SK-N-MC (cell line): ENCODE measurements at regions not wholly inside any gene's neighbourhood (a gene's known extent, or its start where the extent isn't known, plus 50 kb on each side); places are given as distances from the start of the nearest gene placed in this dataset.

Experiments
- DNase-seq: peaks from one replicate; pipeline ENCODE4 v3.0.0-alpha.2; 2011; ENCODE audit warnings: low read depth, low spot score
- H3K27ac ChIP-seq: fragments of 200-600 bp; sonication (generic); 2 replicates; pipeline ENCODE4 v1.5.1; 2016; ENCODE audit warnings: mixed run types
- H3K36me3 ChIP-seq: fragments of 200-600 bp; sonication (generic); 2 replicates; pipeline ENCODE4 v1.6.1; 2017; ENCODE audit warnings: antibody characterized with exemption, low read length, mixed read lengths; ENCODE audit not compliant: insufficient read depth
- H3K4me3 ChIP-seq: fragments of 200-600 bp; sonication (generic); 2 replicates; pipeline ENCODE4 v1.5.1; 2016
- H3K9ac ChIP-seq: fragments of 200-600 bp; sonication (generic); 2 replicates; pipeline ENCODE4 v1.8.0; 2017; ENCODE audit warnings: mixed run types, mixed read lengths; ENCODE audit not compliant: insufficient read length
- H3K9me3 ChIP-seq: fragments of 200-600 bp; sonication (generic); 2 replicates; pipeline ENCODE4 v1.6.1; 2017; ENCODE audit warnings: low read depth, mild to moderate bottlenecking, antibody characterized with exemption, low read length, moderate library complexity, mixed read lengths
- EZH2 ChIP-seq: fragments of 200-600 bp; sonication (generic); IDR thresholded peaks from one replicate; pipeline ENCODE4 v1.6.1; 2017; ENCODE audit warnings: antibody characterized with exemption
- FOXP2 ChIP-seq: optimal IDR thresholded peaks from 2 replicates; pipeline ENCODE3; 2011; ENCODE audit warnings: mild to moderate bottlenecking, moderate library complexity; ENCODE audit not compliant: insufficient read depth; ENCODE audit errors: extremely low read length, control extremely low read depth
- POLR2AphosphoS5 ChIP-seq: IDR thresholded peaks from 2 replicates; pipeline ENCODE4 v1.6.1; 2012; ENCODE audit warnings: mild to moderate bottlenecking, low read depth, low read length, borderline replicate concordance

DNA sequence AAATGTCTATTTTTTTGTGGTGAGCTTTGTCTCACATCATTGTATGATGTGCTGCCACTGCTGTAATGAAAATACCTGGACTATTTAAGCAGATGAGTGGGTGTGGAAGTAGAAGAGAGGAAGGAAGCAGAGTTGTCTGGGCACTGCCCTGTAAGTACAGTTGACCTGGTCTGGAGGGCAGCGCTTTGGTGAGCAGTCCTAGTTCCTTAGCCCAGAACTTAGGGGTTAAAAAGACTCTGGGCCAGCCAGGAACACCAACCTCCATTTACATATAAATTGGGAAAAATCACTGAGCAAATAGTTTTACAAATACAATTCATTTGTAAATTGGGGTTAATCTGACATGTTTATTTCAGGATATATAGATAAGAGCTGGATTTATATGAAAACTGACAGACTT, 347.1 kb upstream of the FAT1 start:
- no peak for TF ChIP-seq EZH2
- no peak for TF ChIP-seq POLR2AphosphoS5
- TF ChIP-seq FOXP2: no peak
- no peak overlapping the region for H3K27ac ChIP-seq
- no peak overlapping the region for H3K9ac ChIP-seq

DNA sequence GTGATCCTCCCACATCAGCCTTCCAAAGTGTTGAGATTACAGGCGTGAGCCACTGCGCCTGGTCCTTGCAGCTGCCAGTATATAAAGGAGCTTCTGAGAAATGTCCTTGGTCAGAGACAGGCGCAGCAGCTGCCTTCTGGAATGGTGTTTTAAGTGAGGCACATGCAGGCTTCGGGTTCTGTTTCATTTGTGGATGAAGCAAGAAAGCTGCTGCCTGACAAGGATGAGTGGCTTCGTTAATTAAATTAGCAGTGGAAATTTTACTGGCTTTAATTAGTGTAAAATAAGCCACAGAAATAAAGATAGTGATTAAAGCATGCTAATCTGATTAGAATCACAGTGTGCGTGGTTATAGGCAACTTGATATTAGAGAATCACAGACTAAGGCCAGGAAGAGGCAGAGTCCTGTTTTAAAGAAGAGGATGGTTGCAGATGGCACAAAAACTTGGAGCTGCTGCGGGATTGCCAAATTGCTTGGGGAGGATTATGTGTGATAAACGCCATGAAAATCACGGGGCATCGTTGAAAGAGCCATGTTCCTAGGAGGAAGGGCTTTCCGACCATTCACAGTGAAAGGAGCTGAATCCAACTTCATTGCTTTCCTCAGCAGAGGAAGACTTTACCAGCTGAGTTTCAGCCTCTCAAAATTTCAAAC, 348.4 kb upstream of the FAT1 start:
- no peaks in the 10 kb centered on the region for H3K9me3 ChIP-seq
- no peak overlapping the region for H3K4me3 ChIP-seq
- DNase-seq: no peak
- H3K27ac ChIP-seq: no peak overlapping the region
- H3K36me3 ChIP-seq: no peaks in the 10 kb centered on the region
- TF ChIP-seq FOXP2: no peak
- no peak for TF ChIP-seq POLR2AphosphoS5
- no peak for TF ChIP-seq EZH2
- H3K9ac ChIP-seq: no peak overlapping the region

More for the DNA sequence above, 347.1 kb upstream of the FAT1 start:
- DNase-seq: no peak
- H3K9me3 ChIP-seq: no peaks in the 10 kb centered on the region
- H3K4me3 ChIP-seq: no peak overlapping the region
- H3K36me3 ChIP-seq: no peaks in the 10 kb centered on the region

DNA sequence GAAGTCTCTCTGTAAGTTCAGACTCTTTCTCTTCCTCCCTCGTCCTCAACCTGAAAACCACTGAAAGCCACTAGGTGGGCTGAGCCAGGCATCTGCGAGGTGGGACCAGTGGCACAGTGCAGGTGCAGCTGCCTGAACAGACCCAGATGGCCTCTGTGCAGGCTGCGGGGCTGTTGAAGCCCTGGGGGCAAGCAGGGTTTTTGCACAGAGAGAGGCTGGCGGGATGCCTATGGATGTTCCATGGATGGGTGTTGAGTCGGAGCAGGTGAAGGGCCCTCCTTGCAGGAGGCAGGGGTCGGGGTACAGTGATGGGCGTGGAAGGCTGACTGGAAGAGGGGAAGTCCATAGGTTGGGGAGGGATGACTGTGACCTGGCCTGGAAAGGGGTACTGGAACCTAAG, 350.2 kb upstream of the FAT1 start:
- no peaks in the 10 kb centered on the region for H3K9me3 ChIP-seq
- no peaks in the 10 kb centered on the region for H3K36me3 ChIP-seq
- no peak overlapping the region for H3K27ac ChIP-seq
- no peak overlapping the region for H3K4me3 ChIP-seq
- TF ChIP-seq POLR2AphosphoS5 (no peak), FOXP2 (no peak), EZH2 (no peak)
- H3K9ac ChIP-seq: no peak overlapping the region
- no peak for DNase-seq

DNA sequence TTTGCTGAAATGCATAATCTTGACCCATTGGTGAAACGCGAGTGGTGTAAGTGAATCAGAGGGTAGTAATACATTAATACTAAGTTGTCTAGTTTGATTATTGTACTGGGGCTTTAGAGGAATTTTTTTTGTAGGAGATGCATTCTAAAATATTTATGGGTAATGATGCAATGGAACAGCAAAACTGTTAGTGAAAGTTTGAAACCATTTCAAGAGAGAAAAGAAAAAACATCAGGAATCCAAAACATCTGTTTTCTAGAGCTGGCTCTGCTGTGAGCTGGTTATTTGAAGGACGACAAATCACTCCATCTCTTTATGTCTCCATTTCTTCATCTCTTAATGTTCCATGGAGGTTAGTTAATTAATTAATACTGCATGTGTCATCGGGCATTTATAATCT, 351.9 kb upstream of the FAT1 start:
- Histone ChIP-seq H3K4me3 (no peak overlapping the region), H3K9ac (no peak overlapping the region), H3K9me3 (no peaks in the 10 kb centered on the region), H3K36me3 (no peaks in the 10 kb centered on the region), H3K27ac (no peak overlapping the region)
- TF ChIP-seq EZH2 (no peak), POLR2AphosphoS5 (no peak), FOXP2 (no peak)
- no peak for DNase-seq

DNA sequence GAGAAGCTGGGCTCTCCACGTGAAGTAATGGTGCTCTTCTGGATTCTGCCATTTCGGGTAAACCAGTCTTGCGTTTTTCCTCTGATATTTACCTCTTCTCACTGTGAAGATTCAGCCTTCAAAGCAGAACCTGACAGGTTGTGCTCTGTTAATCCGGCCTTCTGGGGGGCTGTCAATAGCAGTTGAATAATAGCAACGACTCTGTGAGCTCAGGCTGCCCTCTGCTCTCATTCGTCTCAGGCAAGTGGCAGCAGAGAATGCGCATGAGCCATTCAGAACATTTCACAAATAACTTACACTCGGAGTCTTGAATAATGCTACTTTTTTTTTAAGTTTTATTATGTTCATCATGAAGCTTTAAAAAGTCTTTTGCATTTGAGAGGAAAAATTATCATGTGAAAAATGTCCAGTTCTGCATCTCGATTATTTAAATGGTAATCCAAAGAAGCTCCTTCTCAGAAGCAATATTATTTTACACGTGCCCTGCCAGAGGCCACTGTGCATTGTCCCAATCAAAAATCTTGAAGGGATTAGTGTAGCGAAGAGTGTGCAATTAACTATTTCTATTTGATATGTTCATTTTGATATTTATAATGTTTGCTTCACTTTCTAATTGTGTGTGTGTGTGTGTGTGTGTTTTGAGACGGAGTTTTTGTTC, 354.2 kb upstream of the FAT1 start:
- no peak overlapping the region for H3K9ac ChIP-seq
- no peak overlapping the region for H3K27ac ChIP-seq
- no peaks in the 10 kb centered on the region for H3K9me3 ChIP-seq
- no peak for DNase-seq
- no peak overlapping the region for H3K4me3 ChIP-seq
- TF ChIP-seq FOXP2 (no peak), POLR2AphosphoS5 (no peak), EZH2 (no peak)
- H3K36me3 ChIP-seq: no peaks in the 10 kb centered on the region

DNA sequence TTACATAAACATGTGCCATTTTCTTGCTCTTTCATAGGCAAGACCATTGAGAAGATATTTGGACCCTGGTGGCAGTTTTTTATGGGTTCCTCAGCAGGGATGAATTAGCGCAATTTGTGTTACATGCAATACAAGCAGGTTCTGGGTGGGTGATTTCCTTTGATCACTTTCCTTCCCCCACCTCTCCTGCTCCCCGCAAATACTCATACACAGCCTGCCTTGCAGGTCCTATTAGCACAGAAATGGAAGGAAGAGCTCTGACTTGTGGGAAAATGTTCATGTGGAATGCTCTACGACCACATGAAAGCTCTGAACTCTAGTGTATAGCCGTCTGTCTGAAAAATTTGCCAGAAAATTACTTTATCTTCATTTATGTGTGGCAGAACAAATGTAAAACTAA, 361.0 kb upstream of the FAT1 start:
- Histone ChIP-seq H3K4me3 (no peak overlapping the region), H3K9me3 (no peaks in the 10 kb centered on the region), H3K27ac (no peak overlapping the region), H3K36me3 (no peaks in the 10 kb centered on the region), H3K9ac (no peak overlapping the region)
- DNase-seq: no peak
- no peak for TF ChIP-seq FOXP2
- no peak for TF ChIP-seq POLR2AphosphoS5
- TF ChIP-seq EZH2: no peak

DNA sequence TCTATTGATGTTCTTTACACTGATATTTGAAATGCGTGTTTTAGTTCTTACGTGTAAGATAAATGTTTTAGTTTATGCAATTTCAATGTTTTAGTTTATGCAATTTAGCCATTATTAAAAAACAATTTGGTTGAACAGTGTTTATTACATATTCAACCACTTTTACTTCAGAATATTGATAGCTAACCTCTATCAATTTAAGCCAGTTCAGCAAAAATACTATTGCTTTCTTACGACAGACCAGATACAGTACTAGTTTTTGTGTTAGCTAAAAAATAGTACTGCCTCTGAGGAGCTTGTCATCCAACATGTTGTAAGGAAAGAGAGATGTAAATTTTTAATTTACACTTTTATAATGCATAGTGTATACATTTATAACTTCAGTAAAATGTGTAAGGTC, 361.7 kb upstream of the FAT1 start:
- Histone ChIP-seq H3K9ac (no peak overlapping the region), H3K9me3 (no peaks in the 10 kb centered on the region), H3K4me3 (no peak overlapping the region), H3K36me3 (no peaks in the 10 kb centered on the region), H3K27ac (no peak overlapping the region)
- DNase-seq: no peak
- TF ChIP-seq EZH2 (no peak), POLR2AphosphoS5 (no peak), FOXP2 (no peak)

DNA sequence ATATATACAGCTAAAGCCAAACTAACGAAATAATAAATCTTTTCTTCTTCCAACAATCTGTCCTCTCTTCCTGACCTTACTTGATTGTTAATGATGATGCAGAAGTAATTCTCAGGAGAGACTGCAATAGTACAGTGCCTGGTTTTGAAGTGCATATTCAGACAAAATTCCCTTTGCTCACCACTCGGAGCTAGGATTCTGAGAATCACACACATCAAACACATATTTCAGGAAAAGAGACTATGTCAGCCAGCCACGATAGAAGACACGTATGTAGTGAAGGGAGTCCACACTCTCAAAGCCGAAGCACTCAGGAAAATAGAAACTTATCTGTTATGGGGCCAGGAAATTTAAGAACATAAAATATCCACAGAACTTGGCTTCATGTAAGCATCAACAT, 362.5 kb upstream of the FAT1 start:
- Histone ChIP-seq H3K9ac (no peak overlapping the region), H3K36me3 (no peaks in the 10 kb centered on the region), H3K4me3 (no peak overlapping the region), H3K9me3 (no peaks in the 10 kb centered on the region), H3K27ac (no peak overlapping the region)
- no peak for DNase-seq
- TF ChIP-seq EZH2 (no peak), POLR2AphosphoS5 (no peak), FOXP2 (no peak)
